GM10266 (cell line): ENCODE measurements at regions not wholly inside any gene's neighbourhood (a gene's known extent, or its start where the extent isn't known, plus 50 kb on each side); places are given as distances from the start of the nearest gene placed in this dataset.

Experiments used
- DNase-seq: peaks from one replicate; pipeline ENCODE4 v3.0.0; 2012; ENCODE audit errors: extremely low spot score
- CTCF ChIP-seq: IDR thresholded peaks from 2 replicates; pipeline ENCODE4 v1.5.1; 2012; ENCODE audit warnings: mild to moderate bottlenecking, low read depth; ENCODE audit not compliant: control insufficient read depth, insufficient read depth; ENCODE audit errors: missing control alignments

- DNase-seq, result no peak
- TF ChIP-seq CTCF, result no peak
Measured at GRCh38 chr10:94043431-94043990, 49.8 kb downstream of the PLCE1 start.

DNA sequence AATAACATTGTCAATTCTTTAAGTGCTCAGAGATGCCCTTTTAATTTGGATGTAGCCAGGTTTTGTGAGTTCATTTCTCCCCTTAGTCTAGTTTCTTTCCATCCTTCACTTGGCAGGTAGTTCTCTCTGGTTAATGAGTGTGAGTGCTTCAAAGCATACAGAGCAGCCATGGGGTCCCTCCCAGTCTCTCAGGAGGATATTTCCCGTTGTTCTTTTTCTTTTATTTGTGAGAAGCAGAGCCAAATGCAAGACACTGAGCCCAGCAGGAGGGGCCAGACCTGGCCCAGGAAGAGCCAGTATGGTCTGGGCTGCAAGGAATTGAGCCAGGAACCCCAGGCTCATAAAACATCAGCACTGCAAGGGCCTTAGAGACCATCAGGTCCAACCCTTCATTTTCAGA, 52.4 kb downstream of the PLCE1 start:
- TF ChIP-seq CTCF, result no peak
- DNase-seq, result no peak

GRCh38 chr10:94047293-94047692, 53.6 kb downstream of the PLCE1 start:
- TF ChIP-seq CTCF, result no peak
- no peak for DNase-seq

DNA sequence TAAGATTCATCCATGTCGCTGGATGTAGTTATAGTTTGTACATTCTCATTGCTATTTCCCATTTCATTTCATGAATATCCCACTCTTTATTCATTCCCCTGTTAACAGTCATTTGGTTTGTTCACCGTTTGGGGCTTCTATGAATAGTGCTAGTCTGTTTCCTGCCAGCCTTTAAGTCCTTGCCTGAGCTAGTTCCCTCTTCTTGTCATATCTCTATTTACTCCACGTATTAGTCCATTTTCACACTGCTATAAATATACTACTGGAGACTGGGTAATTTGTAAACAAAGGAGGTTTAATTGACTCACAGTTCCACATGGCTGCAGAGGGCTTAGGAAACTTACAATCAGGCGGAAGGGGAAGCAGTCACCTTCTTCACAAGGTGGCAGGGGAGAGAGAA, 56.2 kb downstream of the PLCE1 start:
- DNase-seq, result no peak
- TF ChIP-seq CTCF, result no peak

DNA sequence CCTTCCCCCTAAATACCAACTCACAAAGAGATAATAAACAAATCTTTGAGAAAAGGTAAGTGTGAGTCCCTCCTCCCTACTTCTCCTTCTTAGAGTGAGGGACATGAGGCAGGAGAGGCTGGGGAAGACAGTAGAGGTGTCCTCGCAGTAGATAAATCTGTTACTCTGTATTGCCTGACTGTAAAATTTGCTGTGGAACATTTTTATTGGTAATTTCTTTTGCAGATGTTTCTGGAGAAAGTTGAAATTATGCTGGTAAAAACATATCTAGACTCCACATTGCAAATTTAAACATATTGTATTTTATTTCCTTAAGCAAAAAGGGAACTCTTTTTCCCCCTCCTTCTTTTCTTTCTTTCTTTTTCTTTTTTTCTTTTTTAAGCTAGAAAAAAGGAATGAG, 58.5 kb downstream of the PLCE1 start:
- no peak for DNase-seq
- TF ChIP-seq CTCF, result no peak

- no peak for DNase-seq
- no peak for TF ChIP-seq CTCF
Measured at GRCh38 chr10:94052866-94053791, 59.4 kb downstream of the PLCE1 start.
